Activated CD4-positive, alpha-beta memory T cell treated with anti-CD3 and anti-CD28 coated beads, Interleukin-2, amount 10 ng/mL, durations not matched to agents 7 days and 5 days (primary cell): ENCODE measurements at regions not wholly inside any gene's neighbourhood (a gene's known extent, or its start where the extent isn't known, plus 50 kb on each side); places are given as distances from the start of the nearest gene placed in this dataset.
"Not testable (repeated sequence)": the region's sequence is repeated elsewhere in the genome, so short reads cannot be mapped to it uniquely, and the experiment has no call there.

Source experiments
- CTCF ChIA-PET: fragments of 350-600 bp; sonication (Branson Sonifier 250); formaldehyde crosslinking; loops from one replicate; lab custom pipeline; 2021; ENCODE audit warnings: antibody characterized with exemption, inconsistent platforms; lab: Charles Lee
- POLR2A ChIA-PET: fragments of 350-600 bp; sonication (Branson Sonifier 250); formaldehyde crosslinking; loops from one replicate; lab custom pipeline; 2021; ENCODE audit warnings: antibody characterized with exemption; lab: Charles Lee
- DNase-seq: peaks from one replicate; pipeline ENCODE4 v3.0.0-alpha.2; 2020
- H3K27ac Mint-ChIP-seq: one replicate; pipeline ENCODE4 v1.8.0; 2021; ENCODE audit warnings: mild to moderate bottlenecking, mixed read lengths
- H3K27me3 Mint-ChIP-seq: one replicate; pipeline ENCODE4 v1.8.0; 2021; ENCODE audit warnings: mixed read lengths
- H3K36me3 Mint-ChIP-seq: one replicate; pipeline ENCODE4 v1.8.0; 2021; ENCODE audit warnings: low read depth, mixed read lengths
- H3K4me1 Mint-ChIP-seq: one replicate; pipeline ENCODE4 v1.8.0; 2021; ENCODE audit warnings: mixed read lengths
- H3K4me3 Mint-ChIP-seq: one replicate; pipeline ENCODE4 v1.8.0; 2021; ENCODE audit warnings: mild to moderate bottlenecking, mixed read lengths
- H3K9me3 Mint-ChIP-seq: one replicate; pipeline ENCODE4 v1.8.0; 2021; ENCODE audit warnings: mixed read lengths

- no peaks in the 10 kb centered on the region for H3K36me3 Mint-ChIP-seq
- H3K27ac Mint-ChIP-seq = no peak overlapping the region
- ChIA-PET POLR2A (interaction anchor here (1.5 kb wide), 1 partner anchor 58 kb away, joined by 4 read pairs; no protein-coding TSS in a partner anchor), CTCF (no interaction called here)
- H3K27me3 Mint-ChIP-seq = no peaks in the 10 kb centered on the region
- no peaks in the 10 kb centered on the region for H3K9me3 Mint-ChIP-seq
- no peak for DNase-seq
- peaks cover 29% of the 10 kb centered on the region for H3K4me1 Mint-ChIP-seq
- no peak overlapping the region for H3K4me3 Mint-ChIP-seq
These were observed 284.4 kb upstream of the CRY1 start for GRCh38 chr12:107377596-107378385.

- no peaks in the 10 kb centered on the region for H3K36me3 Mint-ChIP-seq
These were observed 285.3 kb upstream of the CRY1 start for GRCh38 chr12:107378609-107379008.

GRCh38 chr12:107379142-107379851 is 285.9 kb upstream of the CRY1 start:
- H3K4me3 Mint-ChIP-seq, DNase-seq, H3K9me3 Mint-ChIP-seq, H3K27ac Mint-ChIP-seq, H3K27me3 Mint-ChIP-seq, H3K36me3 Mint-ChIP-seq, CTCF ChIA-PET, POLR2A ChIA-PET: not testable (repeated sequence)
- peaks cover 14% of the 10 kb centered on the region for H3K4me1 Mint-ChIP-seq

More at GRCh38 chr12:107378609-107379008, 285.3 kb upstream of the CRY1 start:
- H3K27me3 Mint-ChIP-seq = no peaks in the 10 kb centered on the region
- DNase-seq = no peak
- POLR2A ChIA-PET = no interaction called here
- H3K9me3 Mint-ChIP-seq = no peaks in the 10 kb centered on the region
- CTCF ChIA-PET = no interaction called here
- no peak overlapping the region for H3K27ac Mint-ChIP-seq
- H3K4me1 Mint-ChIP-seq = peaks cover 21% of the 10 kb centered on the region
- H3K4me3 Mint-ChIP-seq = no peak overlapping the region

- DNase-seq = no peak
- ChIA-PET CTCF (interaction anchor here (0.6 kb wide), 1 partner anchor 152 kb away, joined by 3 read pairs; no protein-coding TSS in a partner anchor), POLR2A (no interaction called here)
- no peaks in the 10 kb centered on the region for H3K36me3 Mint-ChIP-seq
- H3K9me3 Mint-ChIP-seq = no peaks in the 10 kb centered on the region
- no peak overlapping the region for H3K4me3 Mint-ChIP-seq
- H3K4me1 Mint-ChIP-seq = peaks cover 8% of the 10 kb centered on the region
- no peaks in the 10 kb centered on the region for H3K27me3 Mint-ChIP-seq
- H3K27ac Mint-ChIP-seq = no peak overlapping the region
These were observed 286.7 kb upstream of the CRY1 start for GRCh38 chr12:107379852-107380567.

DNA sequence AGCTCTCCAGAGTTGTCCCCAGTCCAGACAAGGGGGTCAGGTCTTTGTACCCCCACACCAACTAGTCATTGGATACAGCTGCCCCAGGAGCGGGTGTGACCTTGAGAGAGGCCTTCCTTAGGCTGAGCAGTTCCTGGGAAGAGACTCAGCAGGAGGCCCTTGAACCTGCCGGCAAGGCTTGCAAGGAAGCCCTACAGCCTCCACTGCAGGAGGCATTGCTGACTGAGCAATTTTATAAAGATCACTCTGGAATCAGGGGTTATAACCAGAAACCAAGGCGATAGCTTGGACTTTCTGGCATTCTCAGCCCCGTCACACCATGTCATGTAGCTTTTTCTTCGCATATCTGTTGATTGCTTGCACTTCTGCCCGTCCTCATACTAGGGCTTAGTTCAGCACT is 291.3 kb upstream of the CRY1 start:
- DNase-seq = no peak
- ChIA-PET CTCF (interaction anchor here (0.8 kb wide), 1 partner anchor 19 kb away, joined by 3 read pairs; no protein-coding TSS in a partner anchor), POLR2A (no interaction called here)
- no peak overlapping the region for H3K4me3 Mint-ChIP-seq
- peaks cover 15% of the 10 kb centered on the region for H3K4me1 Mint-ChIP-seq
- H3K27me3 Mint-ChIP-seq = no peaks in the 10 kb centered on the region
- H3K9me3 Mint-ChIP-seq = peaks cover 6% of the 10 kb centered on the region
- no peak overlapping the region for H3K27ac Mint-ChIP-seq
- H3K36me3 Mint-ChIP-seq = peaks cover 9% of the 10 kb centered on the region

- peaks cover 21% of the 10 kb centered on the region for H3K4me1 Mint-ChIP-seq
- H3K27me3 Mint-ChIP-seq = no peaks in the 10 kb centered on the region
- peaks cover 12% of the 10 kb centered on the region for H3K36me3 Mint-ChIP-seq
- H3K9me3 Mint-ChIP-seq = peaks cover 8% of the 10 kb centered on the region
- no peak overlapping the region for H3K27ac Mint-ChIP-seq
- no peak for DNase-seq
- ChIA-PET POLR2A (no interaction called here), CTCF (no interaction called here)
- no peak overlapping the region for H3K4me3 Mint-ChIP-seq
These were observed 292.2 kb upstream of the CRY1 start for GRCh38 chr12:107385509-107385908.

GRCh38 chr12:107386569-107386968 is 293.2 kb upstream of the CRY1 start:
- H3K9me3 Mint-ChIP-seq = peaks cover 8% of the 10 kb centered on the region
- peaks cover 29% of the 10 kb centered on the region for H3K4me1 Mint-ChIP-seq
- H3K4me3 Mint-ChIP-seq = no peak overlapping the region
- H3K27ac Mint-ChIP-seq = no peak overlapping the region
- POLR2A ChIA-PET = interaction anchor here (1.2 to 1.3 kb wide), 2 partner anchors 12 to 17 kb away, joined by 3 read pairs; no protein-coding TSS in a partner anchor
- H3K36me3 Mint-ChIP-seq = peaks cover 12% of the 10 kb centered on the region
- H3K27me3 Mint-ChIP-seq = no peaks in the 10 kb centered on the region
- CTCF ChIA-PET = interaction anchor here (0.8 kb wide), 1 partner anchor 15 kb away, joined by 3 read pairs; no protein-coding TSS in a partner anchor
- DNase-seq = no peak

DNA sequence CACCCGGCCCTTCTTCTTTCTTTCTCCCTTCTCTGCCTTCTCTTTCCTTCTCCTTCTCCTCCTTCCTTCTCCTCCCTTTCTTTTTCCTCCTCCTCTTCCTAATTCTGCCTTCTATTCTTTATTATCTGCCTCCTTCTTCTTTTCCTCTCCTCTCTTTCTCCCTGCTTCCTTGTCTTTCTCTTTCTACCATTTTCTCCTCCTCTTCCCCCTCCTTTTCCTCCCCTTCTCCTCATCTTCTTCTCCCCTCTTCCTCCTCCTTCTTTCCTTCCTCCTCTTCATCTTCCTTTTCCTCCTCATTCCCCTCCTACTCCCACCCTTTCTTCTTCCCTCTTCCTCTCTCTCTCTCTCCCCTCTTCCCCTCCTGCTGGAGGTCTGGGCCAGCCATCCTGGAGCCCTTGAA is 294.9 kb upstream of the CRY1 start:
- no peak overlapping the region for H3K27ac Mint-ChIP-seq
- peaks cover 12% of the 10 kb centered on the region for H3K36me3 Mint-ChIP-seq
- POLR2A ChIA-PET = interaction anchor here (1.9 kb wide), 1 partner anchor 67 kb away, joined by 8 read pairs; no protein-coding TSS in a partner anchor
- no peak for DNase-seq
- H3K9me3 Mint-ChIP-seq = peaks cover 8% of the 10 kb centered on the region
- CTCF ChIA-PET = interaction anchor here (0.8 kb wide), 1 partner anchor 17 kb away, joined by 5 read pairs; no protein-coding TSS in a partner anchor
- H3K4me3 Mint-ChIP-seq = no peak overlapping the region
- no peaks in the 10 kb centered on the region for H3K27me3 Mint-ChIP-seq
- H3K4me1 Mint-ChIP-seq = peaks cover 41% of the 10 kb centered on the region

- Mint-ChIP-seq H3K27ac (peak overlapping the region; percentile 63), H3K4me3 (no peak overlapping the region), H3K36me3 (peaks cover 12% of the 10 kb centered on the region), H3K9me3 (peaks cover 8% of the 10 kb centered on the region), H3K27me3 (no peaks in the 10 kb centered on the region), H3K4me1 (peaks cover 41% of the 10 kb centered on the region)
- ChIA-PET CTCF (interaction anchor here (1.7 kb wide), 1 partner anchor 12 kb away, joined by 12 read pairs; no protein-coding TSS in a partner anchor), POLR2A (interaction anchor here (1.1 to 1.9 kb wide), 3 partner anchors 18 to 69 kb away, joined by 3 to 8 read pairs (median 6); no protein-coding TSS in a partner anchor)
- DNase-seq = no peak
These were observed 295.2 kb upstream of the PWP1 start for GRCh38 chr12:107390414-107390813.

- H3K27me3 Mint-ChIP-seq = no peaks in the 10 kb centered on the region
- H3K4me1 Mint-ChIP-seq = peaks cover 41% of the 10 kb centered on the region
- peaks cover 12% of the 10 kb centered on the region for H3K36me3 Mint-ChIP-seq
- no peak overlapping the region for H3K27ac Mint-ChIP-seq
- ChIA-PET CTCF (no interaction called here), POLR2A (no interaction called here)
- no peak overlapping the region for H3K4me3 Mint-ChIP-seq
- H3K9me3 Mint-ChIP-seq = peaks cover 8% of the 10 kb centered on the region
- no peak for DNase-seq
These were observed 292.4 kb upstream of the PWP1 start for GRCh38 chr12:107393043-107393717.

GRCh38 chr12:107394693-107395092 is 290.9 kb upstream of the PWP1 start:
- ChIA-PET CTCF (interaction anchor here (1.4 kb wide), 1 partner anchor 10 kb away, joined by 3 read pairs; no protein-coding TSS in a partner anchor), POLR2A (interaction anchor here (1.2 kb wide), 1 partner anchor 74 kb away, joined by 3 read pairs; no protein-coding TSS in a partner anchor)
- Mint-ChIP-seq H3K4me3 (no peak overlapping the region), H3K4me1 (peaks cover 33% of the 10 kb centered on the region), H3K9me3 (peaks cover 2% of the 10 kb centered on the region), H3K27ac (no peak overlapping the region), H3K36me3 (peaks cover 3% of the 10 kb centered on the region), H3K27me3 (no peaks in the 10 kb centered on the region)
- DNase-seq = no peak

DNA sequence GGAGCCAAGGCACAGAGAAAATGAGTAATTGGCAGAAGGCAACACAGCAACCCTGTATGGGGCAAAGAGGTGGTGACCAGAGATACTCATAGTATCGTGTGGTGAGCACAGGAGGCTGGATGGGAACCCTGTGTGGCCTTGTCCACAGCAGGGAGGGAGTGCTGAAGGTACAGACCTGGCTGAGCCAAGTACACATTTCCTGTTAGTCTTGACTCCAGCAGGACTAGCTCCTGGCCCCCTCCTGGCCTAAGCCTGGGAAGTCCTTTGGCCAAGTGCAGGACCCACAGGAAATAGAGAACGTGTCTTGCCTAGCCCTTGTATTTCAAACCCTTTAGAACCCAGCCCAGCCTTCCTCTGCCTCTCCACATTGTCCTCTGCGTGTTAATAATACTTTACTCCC is 289.8 kb upstream of the PWP1 start:
- CTCF ChIA-PET = interaction anchor here (0.9 kb wide), 1 partner anchor 24 kb away, joined by 3 read pairs; no protein-coding TSS in a partner anchor
- H3K27me3 Mint-ChIP-seq = no peaks in the 10 kb centered on the region
- H3K9me3 Mint-ChIP-seq = no peaks in the 10 kb centered on the region
- no peak overlapping the region for H3K27ac Mint-ChIP-seq
- no peak overlapping the region for H3K4me3 Mint-ChIP-seq
- no peak for DNase-seq
- POLR2A ChIA-PET = no interaction called here
- H3K36me3 Mint-ChIP-seq = peaks cover 2% of the 10 kb centered on the region
- H3K4me1 Mint-ChIP-seq = peaks cover 23% of the 10 kb centered on the region
